IPS-20b (cell line): ENCODE measurements at regions not wholly inside any gene's neighbourhood (a gene's known extent, or its start where the extent isn't known, plus 50 kb on each side); places are given as distances from the start of the nearest gene placed in this dataset.

Source experiments
- H3K27ac ChIP-seq: one replicate; pipeline ENCODE4 v1.5.1; 2013; ENCODE audit warnings: low read length
- H3K27me3 ChIP-seq: 2 replicates; pipeline ENCODE4 v1.6.1; 2013; ENCODE audit warnings: mild to moderate bottlenecking, low read length, inconsistent platforms; ENCODE audit not compliant: insufficient read depth
- H3K36me3 ChIP-seq: 2 replicates; pipeline ENCODE4 v1.6.1; 2013; ENCODE audit warnings: low read depth, mild to moderate bottlenecking, inconsistent platforms, low read length, moderate library complexity; ENCODE audit not compliant: insufficient read depth
- H3K4me1 ChIP-seq: 2 replicates; pipeline ENCODE4 v1.6.1; 2013; ENCODE audit warnings: mild to moderate bottlenecking, control low read depth, inconsistent platforms, low read length, moderate library complexity; ENCODE audit not compliant: insufficient read depth
- H3K4me3 ChIP-seq: 2 replicates; pipeline ENCODE4 v1.5.1; 2013; ENCODE audit warnings: mild to moderate bottlenecking, low read length, inconsistent platforms
- H3K9ac ChIP-seq: 2 replicates; pipeline ENCODE4 v1.6.1; 2013; ENCODE audit warnings: low read depth, mild to moderate bottlenecking, inconsistent platforms, low read length, moderate library complexity
- H3K9me3 ChIP-seq: 2 replicates; pipeline ENCODE4 v1.6.1; 2013; ENCODE audit warnings: mild to moderate bottlenecking, low read depth, low read length, inconsistent platforms; ENCODE audit not compliant: insufficient read depth

- H3K27me3 ChIP-seq: no peaks in the 10 kb centered on the region
- H3K9me3 ChIP-seq: no peaks in the 10 kb centered on the region
- H3K27ac ChIP-seq: no peak overlapping the region
- no peaks in the 10 kb centered on the region for H3K4me1 ChIP-seq
- no peaks in the 10 kb centered on the region for H3K36me3 ChIP-seq
- no peak overlapping the region for H3K4me3 ChIP-seq
- no peak overlapping the region for H3K9ac ChIP-seq
These were observed 264.0 kb upstream of the CXCR4 start for GRCh38 chr2:136381722-136382633.

GRCh38 chr2:136381245-136381644 is 263.3 kb upstream of the CXCR4 start:
- Histone ChIP-seq H3K27ac (no peak overlapping the region), H3K36me3 (no peaks in the 10 kb centered on the region), H3K9ac (no peak overlapping the region), H3K4me3 (no peak overlapping the region), H3K4me1 (no peaks in the 10 kb centered on the region), H3K27me3 (no peaks in the 10 kb centered on the region), H3K9me3 (no peaks in the 10 kb centered on the region)

DNA sequence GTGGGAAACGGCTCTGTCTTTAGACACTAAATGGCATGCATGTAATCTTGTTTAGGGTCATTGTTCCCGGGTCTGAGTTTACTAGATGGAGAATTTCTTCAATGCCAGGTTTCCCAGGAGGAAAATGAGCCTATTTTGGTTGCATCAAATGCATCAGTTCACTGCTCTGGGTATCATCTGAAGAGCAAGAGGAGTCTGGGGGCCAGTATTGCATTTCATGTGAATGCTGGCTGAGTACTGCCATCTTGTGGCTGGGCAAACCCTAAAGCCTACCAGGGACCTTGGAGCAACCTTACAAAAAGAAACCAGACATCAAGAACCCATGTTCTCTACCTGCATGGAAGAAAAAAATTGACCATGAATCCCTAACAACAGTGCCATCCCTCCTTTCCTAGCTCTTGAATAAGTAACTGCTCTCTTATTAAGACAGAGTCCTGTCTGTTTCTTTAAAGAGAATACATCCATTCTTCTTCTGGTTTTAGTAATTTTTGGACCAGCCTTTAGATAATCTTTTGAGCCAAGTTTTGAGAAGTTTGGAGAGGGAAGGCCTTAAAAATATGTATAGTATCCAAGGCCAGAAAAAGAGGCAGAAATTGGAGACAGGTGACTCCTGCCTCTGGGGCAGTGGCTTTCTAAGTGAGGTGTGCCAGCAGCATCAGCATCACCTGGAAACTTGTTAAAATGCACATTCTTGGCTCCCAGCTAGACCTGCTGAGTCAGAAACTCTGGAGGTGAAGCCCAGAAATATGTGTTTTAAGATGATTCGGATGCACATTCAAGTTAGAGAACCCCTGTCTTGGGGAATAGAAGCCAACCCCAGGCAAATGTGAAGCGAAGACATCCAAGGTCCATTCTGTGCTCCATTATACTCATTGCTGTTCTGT is 261.0 kb upstream of the CXCR4 start:
- Histone ChIP-seq H3K4me3 (no peak overlapping the region), H3K9ac (no peak overlapping the region), H3K27me3 (no peaks in the 10 kb centered on the region), H3K9me3 (no peaks in the 10 kb centered on the region), H3K36me3 (no peaks in the 10 kb centered on the region), H3K4me1 (no peaks in the 10 kb centered on the region), H3K27ac (no peak overlapping the region)

GRCh38 chr2:136377423-136378382 is 259.8 kb upstream of the CXCR4 start:
- no peak overlapping the region for H3K27ac ChIP-seq
- H3K36me3 ChIP-seq: no peaks in the 10 kb centered on the region
- no peak overlapping the region for H3K4me3 ChIP-seq
- H3K4me1 ChIP-seq: no peaks in the 10 kb centered on the region
- no peaks in the 10 kb centered on the region for H3K9me3 ChIP-seq
- H3K27me3 ChIP-seq: no peaks in the 10 kb centered on the region
- no peak overlapping the region for H3K9ac ChIP-seq

DNA sequence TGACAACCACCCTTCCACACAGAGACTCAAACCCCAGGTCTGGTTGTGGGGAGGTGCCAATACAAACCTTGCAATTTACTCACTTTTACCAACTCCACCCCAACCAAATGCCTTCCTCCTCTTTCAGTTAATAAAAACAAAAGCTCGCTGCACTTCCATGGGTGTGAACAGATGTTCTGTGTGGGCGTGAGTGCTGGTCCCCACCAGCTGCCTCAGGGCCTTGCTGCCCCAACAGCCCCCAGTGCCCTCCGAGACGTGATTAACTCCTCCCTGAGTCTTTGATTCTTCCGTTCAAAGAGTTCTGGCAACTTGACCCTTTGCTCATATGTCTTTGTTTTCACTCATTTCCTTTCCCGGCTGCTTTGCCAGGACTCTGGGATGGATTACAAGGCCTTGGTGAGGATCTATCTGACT is 258.9 kb upstream of the CXCR4 start:
- Histone ChIP-seq H3K4me1 (no peaks in the 10 kb centered on the region), H3K9ac (no peak overlapping the region), H3K27me3 (no peaks in the 10 kb centered on the region), H3K36me3 (no peaks in the 10 kb centered on the region), H3K4me3 (no peak overlapping the region), H3K27ac (no peak overlapping the region), H3K9me3 (no peaks in the 10 kb centered on the region)

DNA sequence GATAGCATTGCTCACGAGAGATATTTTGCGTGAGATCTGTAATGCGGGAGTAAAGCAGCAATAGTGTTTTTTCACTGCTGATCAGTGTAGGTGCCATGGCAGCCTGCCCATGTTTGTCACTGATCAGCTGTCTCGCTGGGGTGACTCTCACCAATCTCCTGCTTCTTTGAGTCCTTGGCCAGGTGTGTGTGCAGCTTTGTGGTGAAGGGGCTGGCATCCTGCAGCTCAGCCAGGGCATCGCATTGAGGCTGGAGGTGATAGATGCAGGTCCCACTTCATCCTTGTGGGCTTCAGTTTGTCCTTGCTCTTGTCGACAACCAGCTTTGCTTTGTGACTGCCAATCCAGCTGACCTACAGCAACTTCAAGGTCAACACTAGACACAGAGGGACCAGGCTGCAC is 258.3 kb upstream of the CXCR4 start:
- H3K27ac ChIP-seq: no peak overlapping the region
- no peaks in the 10 kb centered on the region for H3K4me1 ChIP-seq
- no peaks in the 10 kb centered on the region for H3K36me3 ChIP-seq
- no peak overlapping the region for H3K4me3 ChIP-seq
- no peaks in the 10 kb centered on the region for H3K9me3 ChIP-seq
- H3K9ac ChIP-seq: no peak overlapping the region
- H3K27me3 ChIP-seq: no peaks in the 10 kb centered on the region

- Histone ChIP-seq H3K27ac (no peak overlapping the region), H3K4me3 (no peak overlapping the region)
These were observed 257.3 kb upstream of the CXCR4 start for GRCh38 chr2:136375017-136375901.

GRCh38 chr2:136373841-136374240 is 255.9 kb upstream of the CXCR4 start:
- Histone ChIP-seq H3K27ac (no peak overlapping the region), H3K36me3 (no peaks in the 10 kb centered on the region), H3K9me3 (no peaks in the 10 kb centered on the region), H3K9ac (no peak overlapping the region), H3K4me1 (no peaks in the 10 kb centered on the region), H3K27me3 (no peaks in the 10 kb centered on the region), H3K4me3 (no peak overlapping the region)

More at GRCh38 chr2:136375017-136375901, 257.3 kb upstream of the CXCR4 start:
- no peaks in the 10 kb centered on the region for H3K9me3 ChIP-seq
- H3K9ac ChIP-seq: no peak overlapping the region
- H3K36me3 ChIP-seq: no peaks in the 10 kb centered on the region
- no peaks in the 10 kb centered on the region for H3K27me3 ChIP-seq
- no peaks in the 10 kb centered on the region for H3K4me1 ChIP-seq

DNA sequence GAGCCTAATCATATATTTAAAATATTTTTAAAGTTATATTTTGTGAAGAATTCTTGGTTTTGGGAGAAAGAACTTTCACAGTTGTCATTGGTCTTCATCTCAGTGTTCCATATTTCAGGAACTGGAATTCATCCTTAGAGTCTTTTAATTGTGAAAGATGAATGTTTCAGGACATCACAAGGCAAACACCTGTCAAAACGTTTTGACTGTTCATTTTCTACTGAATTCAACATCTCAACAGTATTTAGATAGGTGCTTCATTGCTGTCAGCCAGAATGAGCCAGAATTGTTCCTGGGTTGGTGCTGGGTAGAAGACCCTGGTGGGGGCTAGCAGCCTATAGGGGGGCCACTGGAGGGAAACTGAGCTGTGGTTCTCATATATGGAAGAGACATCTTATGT is 255.1 kb upstream of the CXCR4 start:
- Histone ChIP-seq H3K27ac (no peak overlapping the region), H3K9ac (no peak overlapping the region), H3K4me3 (no peak overlapping the region), H3K36me3 (no peaks in the 10 kb centered on the region), H3K9me3 (no peaks in the 10 kb centered on the region), H3K4me1 (no peaks in the 10 kb centered on the region), H3K27me3 (no peaks in the 10 kb centered on the region)

DNA sequence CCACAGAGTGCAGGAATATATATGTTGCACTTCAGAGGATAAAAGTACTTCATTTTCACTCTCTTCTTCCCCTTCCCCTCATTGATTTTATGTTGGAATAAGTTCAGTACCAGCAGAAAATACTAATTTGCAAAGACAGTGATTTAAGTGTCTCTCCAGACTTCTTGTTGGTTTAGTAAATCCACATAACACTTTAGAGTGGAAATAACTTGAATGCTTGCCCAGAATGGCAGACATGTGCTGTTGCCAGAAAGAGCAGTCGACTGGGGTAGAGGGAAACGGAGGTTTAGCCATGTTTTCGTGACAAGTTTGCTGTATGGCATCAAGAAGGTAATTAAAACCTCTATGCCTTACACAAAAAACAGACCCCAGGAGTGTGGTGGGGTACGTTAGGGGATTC is 246.0 kb upstream of the CXCR4 start:
- Histone ChIP-seq H3K9ac (no peak overlapping the region), H3K4me1 (no peaks in the 10 kb centered on the region), H3K27me3 (no peaks in the 10 kb centered on the region), H3K4me3 (no peak overlapping the region), H3K27ac (no peak overlapping the region), H3K9me3 (0 out of 2 replicates have a peak, but pooled peaks cover 4% of the 10 kb centered on the region), H3K36me3 (no peaks in the 10 kb centered on the region)
